Breast epithelium (tissue), 3 donors: ENCODE measurements at regions not wholly inside any gene's neighbourhood (a gene's known extent, or its start where the extent isn't known, plus 50 kb on each side); places are given as distances from the start of the nearest gene placed in this dataset.

Experiments used
- CTCF ChIP-seq, 3 donors: fragments of 450-650 bp; IDR thresholded peaks; one replicate each; pipeline ENCODE4 v1.5.1; 2016 to 2017; ENCODE audit warnings: antibody characterized with exemption in 3 of 3, mild to moderate bottlenecking in 3 of 3, moderate library complexity in 3 of 3
- POLR2A ChIP-seq: fragments of 450-650 bp; IDR thresholded peaks from one replicate; pipeline ENCODE4 v1.6.1; 2016; ENCODE audit warnings: antibody characterized with exemption, mild to moderate bottlenecking, moderate library complexity
- POLR2AphosphoS5 ChIP-seq, 3 donors: sonication (generic); formaldehyde crosslinking; IDR thresholded peaks; one replicate each; pipeline ENCODE4 v1.6.1; 2017; ENCODE audit warnings: antibody characterized with exemption in 3 of 3

- no peak for TF ChIP-seq CTCF (IDR thresholded peaks at IDR 0.05)
- TF ChIP-seq POLR2A, result no peak
- TF ChIP-seq POLR2AphosphoS5 (IDR thresholded peaks at IDR 0.05), result no peak
These were observed 310.3 kb upstream of the ZNF32 start for GRCh38 chr10:43958964-43959363.
